Ovary (tissue), 7 donors: ENCODE measurements at regions not wholly inside any gene's neighbourhood (a gene's known extent, or its start where the extent isn't known, plus 50 kb on each side); places are given as distances from the start of the nearest gene placed in this dataset.

Experiments
- DNase-seq, 5 donors: peaks; one replicate each; pipeline ENCODE4 v3.0.0-alpha.2; 2019 to 2020
- H3K27ac ChIP-seq, 2 donors: fragments of 200-600 bp; one replicate each; pipeline versions ENCODE4 v1.5.1 to v1.8.0; 2019 to 2022
- H3K27me3 ChIP-seq: fragments of 200-600 bp; one replicate; pipeline ENCODE4 v1.8.0; 2022
- H3K36me3 ChIP-seq: fragments of 200-600 bp; sonication (generic); one replicate; pipeline ENCODE4 v1.5.1; 2019
- H3K4me1 ChIP-seq: one replicate; pipeline ENCODE4 v1.8.1; 2013; ENCODE audit warnings: mild to moderate bottlenecking, moderate library complexity; ENCODE audit not compliant: insufficient read depth
- H3K4me3 ChIP-seq: fragments of 200-600 bp; sonication (generic); one replicate; pipeline ENCODE4 v1.5.1; 2017
- H3K9me3 ChIP-seq, 2 donors: fragments of 200-600 bp in 1 of 2; sonication (generic) in 1 of 2; one replicate each; pipeline versions ENCODE4 v1.5.1 to v1.8.1; 2013 to 2019; ENCODE audit warnings: mild to moderate bottlenecking in 1 of 2, moderate library complexity in 1 of 2
- EP300 ChIP-seq: sonication (generic); formaldehyde crosslinking; IDR thresholded peaks from one replicate; pipeline ENCODE4 v1.6.1; 2017; ENCODE audit warnings: antibody characterized with exemption
- POLR2A ChIP-seq: fragments of 450-650 bp; IDR thresholded peaks from one replicate; pipeline ENCODE4 v1.6.1; 2017; ENCODE audit warnings: antibody characterized with exemption, mild to moderate bottlenecking, moderate library complexity
- WGBS, 3 donors: extraction: QIAGEN DNeasy Blood & Tissue Kit in 1 of 3; methylation state at CpG; one replicate each; pipeline versions ENCODE4 v1.1.5 to v1.1.7; 2013 to 2017; 5-methylcytosine and 5-hydroxymethylcytosine counted together
- intact Hi-C, 4 donors: fragments of 100-400 bp; cut with DNase I; formaldehyde crosslinking; loops; one replicate each; pipeline versions ENCODE4 v1.11.0 to v1.15.1; 2022 to 2023
- TF ChIP-seq, protein P1 (sequence below), 3 donors: fragments of 450-650 bp in 2 of 3; fragments of 200-600 bp in 1 of 3; IDR thresholded peaks; one replicate each; pipeline versions ENCODE4 v1.5.1 to v1.8.0; 2016 to 2022; ENCODE audit warnings: antibody characterized with exemption in 3 of 3, mild to moderate bottlenecking in 1 of 3
- donor health status: DM: no; HTN: no; CAD: no; lungs with moderate emphysema.
- donor health status: DM: no; HTN: no; CAD: no.
- donor health status: Bipolar disorder and iron deficiency.
- donor health status: DM: no; HTN: no; CAD: no.
- donor health status: DM: yes; HTN: yes; CAD: no.

GRCh38 chr4:33184657-33185290, 2464.6 kb downstream of the PCDH7 start:
- H3K4me1 ChIP-seq: no peaks in the 10 kb centered on the region
- H3K36me3 ChIP-seq: no peaks in the 10 kb centered on the region
- 45 to 72% (median 46%) methylated on average over 2 of the region's 2 CpGs for WGBS, 3 donors
- DNase-seq: no peak
- no peak overlapping the region for H3K4me3 ChIP-seq
- intact Hi-C loops: no loop called here
- no peaks in the 10 kb centered on the region for H3K27me3 ChIP-seq
- no peak overlapping the region for H3K27ac ChIP-seq
- no peak for TF ChIP-seq POLR2A
- H3K9me3 ChIP-seq: no peaks in the 10 kb centered on the region

- Histone ChIP-seq H3K27me3 (no peaks in the 10 kb centered on the region), H3K4me3 (no peak overlapping the region), H3K4me1 (no peaks in the 10 kb centered on the region), H3K9me3 (no peaks in the 10 kb centered on the region), H3K36me3 (no peaks in the 10 kb centered on the region), H3K27ac (no peak overlapping the region)
- TF ChIP-seq EP300 (no peak), POLR2A (no peak)
- TF ChIP-seq, protein P1, sequence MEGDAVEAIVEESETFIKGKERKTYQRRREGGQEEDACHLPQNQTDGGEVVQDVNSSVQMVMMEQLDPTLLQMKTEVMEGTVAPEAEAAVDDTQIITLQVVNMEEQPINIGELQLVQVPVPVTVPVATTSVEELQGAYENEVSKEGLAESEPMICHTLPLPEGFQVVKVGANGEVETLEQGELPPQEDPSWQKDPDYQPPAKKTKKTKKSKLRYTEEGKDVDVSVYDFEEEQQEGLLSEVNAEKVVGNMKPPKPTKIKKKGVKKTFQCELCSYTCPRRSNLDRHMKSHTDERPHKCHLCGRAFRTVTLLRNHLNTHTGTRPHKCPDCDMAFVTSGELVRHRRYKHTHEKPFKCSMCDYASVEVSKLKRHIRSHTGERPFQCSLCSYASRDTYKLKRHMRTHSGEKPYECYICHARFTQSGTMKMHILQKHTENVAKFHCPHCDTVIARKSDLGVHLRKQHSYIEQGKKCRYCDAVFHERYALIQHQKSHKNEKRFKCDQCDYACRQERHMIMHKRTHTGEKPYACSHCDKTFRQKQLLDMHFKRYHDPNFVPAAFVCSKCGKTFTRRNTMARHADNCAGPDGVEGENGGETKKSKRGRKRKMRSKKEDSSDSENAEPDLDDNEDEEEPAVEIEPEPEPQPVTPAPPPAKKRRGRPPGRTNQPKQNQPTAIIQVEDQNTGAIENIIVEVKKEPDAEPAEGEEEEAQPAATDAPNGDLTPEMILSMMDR (IDR thresholded peaks at IDR 0.05): no peak
- no peak for DNase-seq
- intact Hi-C loops: no loop called here
Measured at GRCh38 chr4:33187035-33187434, 2466.9 kb downstream of the PCDH7 start.

- H3K36me3 ChIP-seq: no peaks in the 10 kb centered on the region
- no peaks in the 10 kb centered on the region for H3K27me3 ChIP-seq
- peak in 1 of 5 donors; percentile 5 for DNase-seq
- intact Hi-C loops: no loop called here
- WGBS, 3 donors: 86 to 96% (median 95%) methylated on average over 6 of the region's 6 CpGs
- H3K4me1 ChIP-seq: no peaks in the 10 kb centered on the region
- H3K27ac ChIP-seq: no peak overlapping the region
- TF ChIP-seq, protein P1 (IDR thresholded peaks at IDR 0.05): no peak
- TF ChIP-seq EP300 (no peak), POLR2A (no peak)
- H3K9me3 ChIP-seq: no peaks in the 10 kb centered on the region
- no peak overlapping the region for H3K4me3 ChIP-seq
Measured at GRCh38 chr4:33188733-33189132, 2468.6 kb downstream of the PCDH7 start.

DNA sequence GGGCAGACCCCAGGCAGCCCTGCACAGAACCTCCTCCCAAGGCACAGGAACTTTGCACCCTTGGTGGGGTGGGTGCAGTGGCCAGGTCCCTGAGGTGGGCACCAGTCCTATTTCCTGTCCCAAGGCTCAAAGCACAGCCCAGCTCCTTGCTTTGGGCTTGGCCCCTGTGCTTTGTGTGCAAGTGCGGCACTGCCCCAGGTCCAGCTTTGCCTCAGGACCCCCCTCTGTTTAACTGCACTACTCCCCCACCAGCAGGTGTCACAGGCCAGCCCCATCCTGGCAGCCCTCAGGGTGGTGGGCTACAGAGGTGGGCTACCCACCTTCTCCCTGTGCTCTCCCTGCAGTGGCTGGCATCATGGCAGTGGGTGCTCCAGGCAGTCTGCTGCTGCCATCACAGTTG, 2469.0 kb downstream of the PCDH7 start:
- 97 to 100% (median 100%) methylated on average over 1 of the region's 1 CpG for WGBS, 3 donors
- no peak for TF ChIP-seq EP300
- no peak for TF ChIP-seq POLR2A
- TF ChIP-seq, protein P1 (IDR thresholded peaks at IDR 0.05): no peak
- peak in 1 of 5 donors; percentile 7 for DNase-seq
- H3K36me3 ChIP-seq: no peaks in the 10 kb centered on the region
- H3K27ac ChIP-seq: no peak overlapping the region
- H3K27me3 ChIP-seq: no peaks in the 10 kb centered on the region
- intact Hi-C loops: no loop called here
- H3K4me3 ChIP-seq: no peak overlapping the region
- H3K9me3 ChIP-seq: no peaks in the 10 kb centered on the region
- no peaks in the 10 kb centered on the region for H3K4me1 ChIP-seq

GRCh38 chr4:33193109-33193508, 2472.9 kb downstream of the PCDH7 start:
- H3K4me3 ChIP-seq: no peak overlapping the region
- DNase-seq: no peak
- TF ChIP-seq, protein P1 (IDR thresholded peaks at IDR 0.05): no peak
- no peak for TF ChIP-seq EP300
- no peak for TF ChIP-seq POLR2A
- no peaks in the 10 kb centered on the region for H3K36me3 ChIP-seq
- no peak overlapping the region for H3K27ac ChIP-seq
- no peaks in the 10 kb centered on the region for H3K27me3 ChIP-seq
- WGBS, 3 donors: 65 to 75% (median 68%) methylated on average over 2 of the region's 2 CpGs
- no peaks in the 10 kb centered on the region for H3K9me3 ChIP-seq
- intact Hi-C loops: no loop called here
- no peaks in the 10 kb centered on the region for H3K4me1 ChIP-seq
